H1 (cell line): ENCODE measurements at regions not wholly inside any gene's neighbourhood (a gene's known extent, or its start where the extent isn't known, plus 50 kb on each side); places are given as distances from the start of the nearest gene placed in this dataset.

Experiments
- CHD7 ChIP-seq: fragments of 300-600 bp; sonication (generic); IDR thresholded peaks from 2 replicates; pipeline ENCODE4 v1.7.1; 2012; ENCODE audit warnings: low read length, moderate library complexity, mild to moderate bottlenecking, inconsistent platforms; ENCODE audit not compliant: insufficient replicate concordance
- EZH2 ChIP-seq: fragments of 200-600 bp; sonication (generic); IDR thresholded peaks from 2 replicates; pipeline ENCODE4 v1.7.1; 2012; ENCODE audit warnings: low read depth, mild to moderate bottlenecking, moderate library complexity, low read length, inconsistent platforms; ENCODE audit not compliant: severe bottlenecking
- JUND ChIP-seq: IDR thresholded peaks from 2 replicates; pipeline ENCODE4 v1.6.1; 2011; ENCODE audit warnings: mild to moderate bottlenecking, improper control_type of control experiment, low read length
- POLR2AphosphoS5 ChIP-seq: IDR thresholded peaks from 2 replicates; pipeline ENCODE4 v1.6.1; 2011; ENCODE audit warnings: low read depth, low read length
- RNF2 ChIP-seq: fragments of 200-900, 300-1000 bp; sonication (generic); IDR thresholded peaks from 2 replicates; pipeline ENCODE4 v1.7.1; 2016; ENCODE audit warnings: borderline replicate concordance, low read depth, mild to moderate bottlenecking, antibody characterized with exemption, low read length; ENCODE audit not compliant: poor library complexity, severe bottlenecking; ENCODE audit errors: missing control alignments
- TF ChIP-seq, protein P1 (sequence below), 3 experiments: IDR thresholded peaks; 1 replicate in 2 of 3; 2 replicates in 1 of 3; pipeline versions ENCODE4 v1.5.1 to v1.6.1; 2011; ENCODE audit warnings: low read length in 3 of 3, mild to moderate bottlenecking in 3 of 3, inconsistent platforms in 2 of 3, low read depth in 1 of 3, moderate library complexity in 1 of 3; ENCODE audit not compliant: insufficient read depth in 1 of 3; ENCODE audit errors: control extremely low read depth in 1 of 3

DNA sequence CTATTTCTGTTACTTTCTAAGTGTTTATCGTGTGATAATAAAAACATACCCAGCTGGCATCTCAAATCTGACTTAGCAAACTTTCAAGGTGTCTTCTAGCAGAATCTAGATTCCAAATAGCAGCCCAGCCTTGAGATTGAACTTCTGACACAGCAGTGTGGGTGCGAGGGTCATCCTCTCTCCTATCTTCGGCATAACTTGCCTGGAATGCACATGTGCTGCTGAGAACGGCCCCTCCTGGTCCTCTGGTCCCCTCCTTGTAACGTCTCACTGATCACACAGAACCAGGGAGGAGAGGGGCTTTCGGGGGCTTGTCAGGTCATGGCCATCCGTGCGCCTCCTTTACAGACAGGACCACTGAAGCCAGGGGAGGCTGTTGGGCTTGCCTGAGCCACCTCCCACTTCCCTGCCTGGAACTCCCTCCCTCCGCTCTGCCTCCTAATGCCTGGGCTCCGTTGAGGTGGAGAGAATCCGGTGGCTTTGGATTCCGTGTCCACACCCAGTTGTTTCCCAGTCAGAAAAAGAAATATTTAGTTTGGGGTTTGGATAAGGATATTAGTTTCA is 344.4 kb upstream of the C2CD4B start:
- TF ChIP-seq POLR2AphosphoS5 = no peak
- no peak for TF ChIP-seq CHD7
- no peak for TF ChIP-seq JUND
- TF ChIP-seq, protein P1, sequence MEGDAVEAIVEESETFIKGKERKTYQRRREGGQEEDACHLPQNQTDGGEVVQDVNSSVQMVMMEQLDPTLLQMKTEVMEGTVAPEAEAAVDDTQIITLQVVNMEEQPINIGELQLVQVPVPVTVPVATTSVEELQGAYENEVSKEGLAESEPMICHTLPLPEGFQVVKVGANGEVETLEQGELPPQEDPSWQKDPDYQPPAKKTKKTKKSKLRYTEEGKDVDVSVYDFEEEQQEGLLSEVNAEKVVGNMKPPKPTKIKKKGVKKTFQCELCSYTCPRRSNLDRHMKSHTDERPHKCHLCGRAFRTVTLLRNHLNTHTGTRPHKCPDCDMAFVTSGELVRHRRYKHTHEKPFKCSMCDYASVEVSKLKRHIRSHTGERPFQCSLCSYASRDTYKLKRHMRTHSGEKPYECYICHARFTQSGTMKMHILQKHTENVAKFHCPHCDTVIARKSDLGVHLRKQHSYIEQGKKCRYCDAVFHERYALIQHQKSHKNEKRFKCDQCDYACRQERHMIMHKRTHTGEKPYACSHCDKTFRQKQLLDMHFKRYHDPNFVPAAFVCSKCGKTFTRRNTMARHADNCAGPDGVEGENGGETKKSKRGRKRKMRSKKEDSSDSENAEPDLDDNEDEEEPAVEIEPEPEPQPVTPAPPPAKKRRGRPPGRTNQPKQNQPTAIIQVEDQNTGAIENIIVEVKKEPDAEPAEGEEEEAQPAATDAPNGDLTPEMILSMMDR (IDR thresholded peaks at IDR 0.05; ENCODE audit: control extremely low read depth in 1 of 3, insufficient read depth in 1 of 3, low read depth in 1 of 3, low read length in 3 of 3) = no peak
- TF ChIP-seq RNF2 = no peak
- no peak for TF ChIP-seq EZH2
